GM12872 (cell line): ENCODE measurements at regions not wholly inside any gene's neighbourhood (a gene's known extent, or its start where the extent isn't known, plus 50 kb on each side); places are given as distances from the start of the nearest gene placed in this dataset.

Source experiments
- TF ChIP-seq, protein P1 (sequence below): IDR thresholded peaks from 3 replicates; pipeline ENCODE4 v1.5.1; 2011; ENCODE audit warnings: low read depth, mild to moderate bottlenecking, low read length, moderate library complexity; ENCODE audit not compliant: insufficient read depth

DNA sequence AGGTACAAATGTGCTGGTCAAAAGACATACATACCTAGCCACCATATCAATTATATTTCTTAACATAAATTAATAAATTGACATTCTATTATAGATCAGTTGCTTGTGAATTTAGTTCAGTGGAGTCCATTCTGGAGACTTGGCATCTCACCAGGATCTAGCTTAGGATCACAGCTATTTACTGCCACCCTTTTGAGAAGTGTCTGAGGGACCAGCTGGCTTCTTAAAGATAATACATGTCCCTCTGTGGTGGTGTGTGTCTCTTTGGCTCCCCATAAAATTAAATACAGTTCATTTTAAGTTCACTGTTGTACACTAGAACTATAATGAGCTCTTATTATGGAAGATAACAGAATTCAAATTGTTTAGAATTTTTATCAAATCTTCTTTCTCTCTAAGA lies 290.7 kb downstream of the PRELID2 start:
- TF ChIP-seq, protein P1, sequence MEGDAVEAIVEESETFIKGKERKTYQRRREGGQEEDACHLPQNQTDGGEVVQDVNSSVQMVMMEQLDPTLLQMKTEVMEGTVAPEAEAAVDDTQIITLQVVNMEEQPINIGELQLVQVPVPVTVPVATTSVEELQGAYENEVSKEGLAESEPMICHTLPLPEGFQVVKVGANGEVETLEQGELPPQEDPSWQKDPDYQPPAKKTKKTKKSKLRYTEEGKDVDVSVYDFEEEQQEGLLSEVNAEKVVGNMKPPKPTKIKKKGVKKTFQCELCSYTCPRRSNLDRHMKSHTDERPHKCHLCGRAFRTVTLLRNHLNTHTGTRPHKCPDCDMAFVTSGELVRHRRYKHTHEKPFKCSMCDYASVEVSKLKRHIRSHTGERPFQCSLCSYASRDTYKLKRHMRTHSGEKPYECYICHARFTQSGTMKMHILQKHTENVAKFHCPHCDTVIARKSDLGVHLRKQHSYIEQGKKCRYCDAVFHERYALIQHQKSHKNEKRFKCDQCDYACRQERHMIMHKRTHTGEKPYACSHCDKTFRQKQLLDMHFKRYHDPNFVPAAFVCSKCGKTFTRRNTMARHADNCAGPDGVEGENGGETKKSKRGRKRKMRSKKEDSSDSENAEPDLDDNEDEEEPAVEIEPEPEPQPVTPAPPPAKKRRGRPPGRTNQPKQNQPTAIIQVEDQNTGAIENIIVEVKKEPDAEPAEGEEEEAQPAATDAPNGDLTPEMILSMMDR: no peak

DNA sequence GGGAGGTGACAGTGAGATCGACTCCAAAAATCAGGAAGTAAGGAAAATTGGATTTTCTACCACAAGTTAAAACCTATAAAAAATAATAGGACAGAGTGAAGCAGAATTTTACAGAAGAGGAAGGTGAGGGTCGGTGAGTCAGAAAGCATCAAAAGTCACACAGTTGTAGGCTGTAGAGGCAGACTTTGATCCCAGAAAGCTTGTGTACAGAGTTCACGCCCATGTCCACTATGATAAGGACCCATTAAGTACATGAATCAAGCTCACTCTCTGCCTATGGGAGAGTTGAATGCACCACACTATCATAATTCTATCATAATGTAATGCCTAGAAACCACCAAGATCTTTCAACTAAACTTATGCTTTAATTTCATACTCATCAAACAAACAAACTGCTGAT lies 291.2 kb downstream of the PRELID2 start:
- TF ChIP-seq, protein P1: no peak

DNA sequence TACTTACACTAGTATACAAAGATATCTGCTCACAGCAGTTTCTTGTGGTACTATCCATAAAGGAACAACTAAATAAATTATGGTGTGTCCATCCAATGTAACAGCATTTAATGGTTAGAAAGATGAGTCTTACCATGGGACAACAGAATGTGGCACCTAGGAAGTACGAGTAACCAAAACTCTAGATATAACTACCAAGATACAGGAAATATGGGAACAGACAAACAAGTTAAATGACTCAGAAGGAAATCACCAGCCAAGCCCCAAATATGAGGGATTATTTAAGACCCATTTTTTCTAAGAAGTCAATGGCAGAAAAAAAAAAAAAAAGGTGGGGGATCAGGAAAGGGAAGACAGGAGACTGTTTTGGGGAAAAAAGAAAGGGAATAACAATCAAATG lies 294.8 kb downstream of the PRELID2 start:
- TF ChIP-seq, protein P1: no peak

DNA sequence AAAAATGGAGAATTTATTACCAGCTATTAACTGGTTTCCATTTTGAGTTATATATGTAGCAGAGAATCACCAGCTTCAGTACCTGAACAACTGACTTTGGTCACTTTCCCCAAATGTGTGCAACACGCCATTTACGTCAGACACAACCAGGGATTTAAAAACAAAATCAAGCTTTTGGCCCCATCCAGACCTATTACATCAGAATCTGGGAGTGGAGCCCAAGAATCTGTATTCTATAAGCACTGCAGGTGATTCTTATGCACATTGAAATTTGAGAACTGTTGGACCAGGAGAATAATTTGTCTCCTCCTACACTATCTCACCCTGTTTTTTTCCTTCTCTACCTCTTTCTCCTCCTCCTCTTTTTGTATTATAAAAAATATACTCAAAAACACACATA lies 295.9 kb downstream of the PRELID2 start:
- TF ChIP-seq, protein P1: no peak

DNA sequence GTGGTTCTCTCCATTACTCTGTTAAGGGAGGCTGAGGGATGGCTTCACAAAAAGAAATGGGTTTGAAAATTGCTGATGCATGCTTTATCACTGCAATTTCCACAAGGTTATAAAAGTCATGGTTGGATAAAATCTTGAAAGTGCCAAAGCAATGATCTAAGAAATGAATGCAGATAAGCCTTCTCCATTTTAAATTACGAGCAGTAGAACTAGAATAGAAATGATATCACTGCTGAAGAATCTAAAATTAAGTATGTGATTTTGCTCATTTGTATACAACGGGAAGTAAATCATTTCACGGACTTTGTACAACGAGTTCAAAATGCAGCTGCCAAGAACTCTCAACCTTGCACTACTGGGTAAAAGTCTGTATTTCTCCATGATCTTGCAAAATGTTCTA lies 299.0 kb downstream of the PRELID2 start:
- TF ChIP-seq, protein P1: no peak

DNA sequence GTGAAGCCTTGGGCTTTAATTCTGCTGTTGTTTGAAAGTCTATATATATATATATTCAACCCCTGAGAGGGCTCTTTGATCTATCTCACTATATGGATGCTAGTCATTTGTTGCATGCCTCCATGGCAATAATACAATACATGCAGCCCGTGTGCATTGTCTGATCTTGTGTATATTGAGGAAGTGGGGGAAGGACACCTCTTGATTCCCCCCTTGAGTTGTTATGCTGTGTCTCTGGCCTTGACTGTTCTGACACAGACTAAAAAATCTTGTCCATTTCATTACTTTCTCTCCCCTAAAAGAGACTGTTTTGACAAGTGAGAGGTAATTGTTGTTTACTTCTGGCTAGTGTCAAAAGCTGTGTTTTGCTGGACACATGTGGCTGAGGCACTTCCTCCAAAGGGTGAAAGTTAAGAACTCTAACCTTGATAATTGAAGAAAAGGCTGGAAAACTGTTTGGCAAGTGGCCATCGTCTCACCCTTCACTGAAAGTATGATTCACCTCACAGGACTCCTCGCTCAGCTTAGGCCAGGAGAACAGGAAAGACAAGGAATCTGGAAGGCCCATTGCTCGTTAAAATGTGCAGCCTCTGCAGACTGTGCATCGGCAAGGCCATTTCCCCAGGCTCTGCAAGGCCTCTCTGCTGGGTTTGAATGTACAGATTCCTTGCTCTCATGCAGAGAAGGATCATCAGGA lies 304.0 kb downstream of the PRELID2 start:
- TF ChIP-seq, protein P1: no peak

DNA sequence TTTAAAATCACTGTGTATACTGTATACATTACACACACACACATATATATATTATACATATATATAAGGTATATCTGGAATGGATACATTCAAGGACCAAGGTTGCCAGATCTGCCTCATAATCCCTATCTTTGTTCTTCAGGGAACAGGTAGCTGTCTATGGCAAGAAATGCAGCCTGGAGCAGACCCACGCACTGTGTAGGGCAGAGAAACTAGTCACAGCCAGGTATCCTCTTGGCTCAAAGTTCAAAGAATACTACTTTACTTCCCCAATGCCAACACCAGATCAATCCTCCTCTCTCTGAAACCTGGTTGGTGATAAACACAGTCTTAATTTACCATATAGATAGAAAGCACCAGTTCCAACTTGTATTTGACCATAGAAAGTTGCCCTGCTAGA lies 313.6 kb downstream of the PRELID2 start:
- TF ChIP-seq, protein P1: no peak

DNA sequence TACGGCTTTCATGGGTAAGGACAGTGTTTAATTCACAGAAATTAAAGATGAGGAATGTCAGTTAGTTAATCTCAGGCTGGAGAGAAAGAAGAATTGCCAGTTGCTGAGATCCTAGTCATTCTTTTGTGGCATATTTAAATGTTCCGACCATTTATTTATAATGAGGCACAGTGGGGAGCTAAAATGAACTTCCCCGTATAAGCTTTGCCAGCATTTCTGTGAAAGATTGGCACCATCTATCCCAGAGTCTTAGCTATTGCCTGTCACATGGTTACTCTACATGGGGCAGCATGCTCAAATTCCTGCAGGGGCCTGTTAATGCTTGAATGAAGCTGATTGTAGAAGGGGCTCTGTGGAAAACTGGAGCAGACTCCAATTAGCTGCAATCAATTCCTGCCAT lies 314.1 kb downstream of the PRELID2 start:
- TF ChIP-seq, protein P1: no peak
